NCI-H345 (cell line): ENCODE measurements at regions not wholly inside any gene's neighbourhood (a gene's known extent, or its start where the extent isn't known, plus 50 kb on each side); places are given as distances from the start of the nearest gene placed in this dataset.

ENCODE experiments used
- DNase-seq: peaks from one replicate; lab custom pipeline; 2025; lab: John Stamatoyannopoulos, UW

DNA sequence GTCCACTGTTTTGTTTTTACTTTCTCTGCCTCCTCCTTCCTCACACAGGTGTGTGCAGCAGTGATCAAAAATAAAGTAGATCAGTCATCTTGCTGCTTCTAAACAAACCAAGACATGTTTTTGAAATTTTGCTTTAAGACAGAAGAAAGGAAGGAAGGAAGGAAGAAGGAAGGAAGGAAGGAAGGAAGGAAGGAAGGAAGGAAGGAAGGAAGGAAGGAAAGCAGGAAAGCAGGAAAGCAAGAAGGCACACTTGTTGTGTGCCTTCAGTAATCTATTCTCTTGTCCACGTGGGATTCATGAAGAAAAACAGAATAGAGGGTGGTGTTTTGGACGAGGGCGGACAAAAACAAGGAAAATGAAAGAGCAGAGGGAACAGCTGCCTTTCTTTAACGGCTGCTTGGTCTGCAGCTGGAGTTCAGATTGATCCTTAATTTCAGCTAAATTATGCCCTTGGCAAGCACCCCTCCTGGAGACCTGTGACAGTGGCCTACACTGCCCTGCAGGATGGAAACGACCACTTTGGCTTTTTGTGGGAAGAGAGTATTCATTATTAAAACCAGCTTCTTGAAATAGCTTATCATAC is 188.5 kb upstream of the IRX3 start:
- no peak for DNase-seq

DNA sequence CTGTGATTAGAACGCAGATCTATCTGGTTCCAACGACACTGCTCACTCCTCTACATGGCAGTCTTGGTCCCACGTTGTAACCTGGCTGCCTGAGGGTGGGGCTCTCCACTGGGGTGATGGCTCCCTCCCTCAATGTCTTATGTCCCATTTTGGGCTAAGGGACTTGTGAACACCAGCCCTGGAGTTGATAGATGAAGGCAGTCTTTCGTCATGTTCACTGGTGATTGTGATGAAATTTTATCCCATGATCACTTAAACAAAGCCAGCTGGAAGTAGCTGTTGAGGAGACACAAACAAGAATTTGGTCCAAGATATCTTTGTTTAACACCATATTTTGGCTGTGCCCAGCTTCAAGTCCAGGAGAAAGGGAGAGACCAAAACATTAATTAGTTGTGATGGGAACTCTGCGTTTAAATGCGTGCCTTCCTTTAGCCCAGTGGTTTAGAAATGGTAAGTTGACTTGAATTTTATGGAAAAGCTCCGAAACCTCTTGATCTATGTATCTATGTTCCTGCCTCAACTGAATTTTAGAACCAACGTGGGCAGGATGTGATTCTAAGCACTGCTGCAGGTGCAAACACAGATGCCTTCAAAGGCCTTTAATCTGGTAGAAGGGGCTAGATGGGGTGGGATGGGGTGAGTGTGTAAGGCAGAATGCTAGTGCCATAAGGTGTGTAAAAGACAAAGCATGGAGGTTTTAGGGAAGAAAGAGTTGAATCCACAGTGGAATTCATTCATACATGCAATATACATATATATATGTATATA is 186.8 kb upstream of the IRX3 start:
- no peak for DNase-seq

DNA sequence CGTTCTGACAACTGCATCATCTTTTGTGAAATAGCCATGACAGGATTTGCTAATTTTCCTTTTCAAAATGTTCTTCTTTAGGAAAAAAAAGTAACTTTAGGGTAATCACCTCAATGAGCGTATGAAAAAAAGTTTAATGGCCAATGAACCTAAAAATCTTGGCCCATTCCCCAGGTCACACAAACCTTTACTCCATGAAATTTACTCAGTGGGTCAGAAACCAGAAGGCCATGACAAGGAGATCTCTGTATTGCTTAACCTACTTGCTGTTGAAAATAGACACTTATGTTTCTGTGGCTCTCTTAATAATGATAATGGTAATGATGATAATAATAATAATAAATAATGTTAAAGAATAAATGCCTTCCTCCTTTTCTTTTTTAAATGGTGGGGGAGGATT is 180.8 kb upstream of the IRX3 start:
- no peak for DNase-seq

DNA sequence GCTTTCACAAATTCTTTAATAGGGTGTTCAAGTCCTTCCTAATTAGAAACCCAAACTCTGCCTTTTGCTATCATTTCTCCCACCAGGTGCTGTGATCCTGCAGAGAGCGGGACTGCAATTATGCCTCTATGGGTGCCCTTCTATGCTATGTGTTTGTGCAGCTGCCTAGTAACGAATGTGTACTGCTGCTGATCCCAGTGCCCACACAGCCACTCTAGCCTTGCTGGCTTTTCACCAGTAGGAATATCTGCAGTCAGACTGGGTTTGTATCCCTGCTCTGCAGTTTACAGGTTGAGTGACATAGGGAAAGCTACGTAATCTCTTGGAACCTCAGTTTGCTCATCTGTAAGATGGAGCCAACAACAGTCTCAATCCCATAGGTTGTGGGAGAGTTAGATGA is 179.6 kb upstream of the IRX3 start:
- peak; percentile 43 for DNase-seq

DNA sequence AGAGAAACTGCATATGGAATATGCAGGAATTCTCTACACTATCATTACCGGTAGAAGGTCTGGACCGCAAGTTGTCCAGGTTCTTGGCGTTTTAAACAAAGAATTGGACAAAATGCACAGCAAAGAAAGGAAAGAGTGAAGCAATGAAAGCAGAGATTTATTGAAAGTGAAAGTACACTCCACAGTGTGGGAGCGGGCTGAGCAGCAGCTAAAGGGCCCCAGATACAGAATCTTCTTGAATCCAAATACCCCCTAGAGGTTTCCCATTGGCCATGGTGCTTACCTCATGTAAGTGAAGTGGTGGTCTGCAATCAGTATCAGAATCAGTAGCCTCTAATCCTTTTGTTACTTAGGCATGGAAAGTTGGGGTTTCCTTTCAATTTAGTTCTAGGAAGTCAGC is 178.5 kb upstream of the IRX3 start:
- no peak for DNase-seq

DNA sequence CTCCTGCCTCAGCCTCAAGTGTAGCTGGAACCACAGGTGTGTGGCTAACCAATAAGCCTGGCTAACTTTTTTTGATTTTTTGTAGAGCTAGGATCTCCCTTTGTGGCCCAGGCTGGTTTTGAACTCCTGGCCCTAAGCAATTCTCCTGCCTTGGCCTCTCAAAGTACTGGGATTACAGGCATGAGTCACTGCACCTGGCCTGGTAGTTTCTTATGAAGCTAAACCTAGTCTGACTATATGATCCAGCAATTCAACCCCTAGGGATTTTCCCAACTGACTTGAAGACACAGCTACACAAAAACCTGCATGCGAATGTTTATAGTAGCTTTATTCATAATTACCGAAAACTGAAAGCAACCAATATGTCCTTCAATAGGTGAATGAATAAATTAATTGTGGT is 176.2 kb upstream of the IRX3 start:
- no peak for DNase-seq

DNA sequence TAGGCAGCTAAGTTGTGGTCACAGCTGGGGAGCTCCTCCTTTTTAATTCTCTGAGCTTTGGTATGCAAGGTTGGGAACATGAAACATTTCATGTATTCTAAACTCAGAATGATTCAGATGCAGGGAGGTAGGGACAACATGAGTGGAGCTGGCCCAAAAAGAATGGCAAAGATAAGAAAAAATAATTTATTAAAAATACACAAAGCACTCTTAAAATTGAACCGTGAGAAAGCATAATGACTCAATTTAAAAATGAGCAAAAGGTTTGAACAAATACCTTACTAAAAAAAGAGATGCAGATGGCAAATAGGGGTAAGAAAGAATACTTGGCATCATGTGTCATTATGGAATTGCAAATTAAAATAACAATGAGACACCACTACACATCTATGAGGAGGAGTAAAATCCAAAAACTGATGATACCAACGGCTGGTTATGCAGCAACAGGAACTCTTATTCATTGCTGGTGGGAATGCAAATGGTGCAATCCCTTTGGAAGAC is 175.6 kb upstream of the IRX3 start:
- no peak for DNase-seq

DNA sequence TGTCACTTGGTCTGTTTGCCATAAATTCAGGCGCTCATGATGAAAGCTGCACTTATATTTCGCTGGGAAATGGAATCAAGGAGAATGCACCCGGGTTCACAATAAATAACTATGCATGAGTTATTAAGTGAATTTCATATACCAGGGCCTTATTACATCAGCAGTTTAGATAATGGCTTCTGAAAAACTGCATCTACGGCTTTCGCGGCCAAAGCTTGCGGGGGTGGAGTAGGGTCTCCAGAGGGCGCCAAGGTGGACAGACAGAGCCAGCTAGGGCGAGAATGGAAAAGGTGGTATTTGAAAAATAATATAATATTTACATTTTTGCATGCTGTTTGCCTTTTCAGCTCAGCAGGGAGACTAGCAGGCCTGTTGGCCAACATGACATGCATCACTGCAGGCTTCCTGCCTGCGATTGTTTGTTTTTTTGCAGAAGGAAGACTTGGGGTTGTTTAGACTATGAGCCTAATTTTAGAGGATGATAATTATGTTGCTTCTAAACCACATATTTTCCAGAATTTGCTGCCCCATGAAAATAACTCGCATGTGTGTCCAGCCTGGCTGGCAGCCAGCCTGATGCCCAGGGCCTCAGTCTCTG is 173.8 kb upstream of the IRX3 start:
- DNase-seq, result no peak

DNA sequence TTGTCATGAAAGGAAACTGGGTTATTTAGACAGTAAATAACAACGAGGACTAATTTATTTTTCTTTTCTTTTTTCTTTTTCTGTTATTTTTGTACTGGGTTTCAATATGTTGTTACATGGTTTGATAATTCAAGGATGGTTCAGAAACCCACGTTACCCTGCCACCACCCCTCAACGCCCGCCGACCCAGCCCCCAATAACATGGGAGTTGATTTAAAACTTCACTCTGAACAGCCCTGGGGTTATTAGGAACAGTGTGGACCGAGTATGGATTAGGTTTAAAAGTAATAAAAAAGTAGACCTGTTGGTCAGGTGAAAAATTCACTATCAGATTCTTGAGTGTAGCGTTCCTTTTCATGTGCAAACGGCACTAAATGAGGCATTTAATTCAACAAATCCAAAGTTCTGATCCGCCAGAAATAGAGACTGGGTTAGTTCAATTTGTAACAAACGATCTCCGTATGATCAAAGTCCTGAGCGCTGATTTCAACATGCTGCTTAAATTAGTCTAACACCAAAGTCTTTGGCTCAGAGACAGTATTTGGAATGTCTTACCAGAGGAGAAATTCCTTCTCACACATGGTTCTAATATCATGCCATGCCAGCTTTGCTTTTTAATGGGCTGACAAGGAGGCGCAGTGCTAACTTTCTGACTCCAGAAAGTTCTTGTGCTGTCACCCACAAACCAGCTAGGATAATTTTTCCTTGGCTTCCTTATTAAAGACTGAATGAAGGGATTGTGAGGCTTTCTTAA is 173.1 kb upstream of the IRX3 start:
- no peak for DNase-seq

DNA sequence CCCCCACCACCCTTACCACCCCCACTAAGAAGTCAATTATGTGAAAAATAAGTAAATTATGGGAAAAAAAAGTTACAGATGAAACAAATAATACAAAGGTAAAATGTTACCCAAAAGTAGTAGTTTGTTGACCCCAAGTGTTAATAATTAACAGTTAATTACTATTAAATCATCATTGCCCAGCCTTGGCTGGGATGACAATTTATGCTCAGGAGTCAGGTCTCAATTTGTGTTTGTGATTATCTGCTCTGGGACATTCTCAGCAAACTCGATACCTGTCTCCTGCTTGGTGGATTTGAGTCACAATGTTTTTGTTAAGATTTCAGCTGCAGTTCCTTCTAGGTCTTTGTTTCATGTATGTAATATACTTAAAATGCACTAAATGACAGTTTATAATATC is 172.3 kb upstream of the IRX3 start:
- DNase-seq, result no peak

DNA sequence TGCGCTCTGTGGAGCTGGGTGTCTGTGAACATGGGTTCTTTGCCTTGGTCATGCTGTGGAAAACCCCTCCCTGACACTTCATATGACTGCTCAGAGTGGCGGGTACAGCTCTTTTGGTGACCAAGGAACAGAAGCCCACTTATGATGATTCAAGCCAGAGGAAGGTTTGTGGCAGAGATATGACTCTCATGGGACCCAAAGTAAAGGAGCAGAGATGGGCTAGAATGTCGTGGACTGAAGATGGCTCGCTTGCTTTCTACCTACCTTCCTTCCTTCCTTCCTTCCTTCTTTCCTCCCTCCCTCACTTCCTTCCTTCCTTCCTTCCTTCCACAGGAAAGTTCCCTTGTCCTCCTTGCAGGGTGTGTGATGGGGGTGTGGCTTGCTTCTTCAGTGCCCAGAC is 169.7 kb upstream of the IRX3 start:
- no peak for DNase-seq

DNA sequence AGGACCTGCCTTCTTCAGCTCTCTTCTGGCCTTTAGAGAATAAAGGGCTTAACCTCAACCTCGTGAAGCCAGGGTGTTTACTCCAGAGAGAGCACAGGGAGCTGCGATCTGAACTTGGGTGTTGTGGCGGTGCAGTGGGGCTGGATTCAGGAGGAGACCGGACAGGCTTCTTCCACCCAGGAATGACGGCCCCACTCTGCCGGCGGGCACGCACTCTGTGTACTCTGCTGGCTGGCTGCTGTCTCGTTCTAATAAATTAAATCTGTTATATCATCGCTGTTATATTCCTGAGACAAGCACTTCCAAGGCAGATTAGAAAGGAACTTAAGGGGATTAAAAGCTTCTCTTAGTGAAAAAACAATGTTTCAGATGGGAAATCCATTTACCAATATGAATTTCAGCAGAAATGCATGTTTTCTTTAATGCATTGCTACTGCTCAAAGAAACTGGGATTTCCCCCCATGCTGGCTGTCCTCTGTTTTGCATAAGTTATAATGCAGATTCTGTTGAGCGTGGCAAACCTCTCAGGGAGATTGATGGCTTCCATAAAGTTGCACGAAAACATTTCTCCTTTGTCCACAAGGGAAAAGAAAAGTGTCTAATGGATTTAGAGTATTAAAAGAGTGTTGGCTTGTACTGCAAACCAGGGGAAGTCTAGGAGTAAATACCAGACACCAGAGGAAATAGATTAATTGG is 168.6 kb upstream of the IRX3 start:
- DNase-seq, result no peak

DNA sequence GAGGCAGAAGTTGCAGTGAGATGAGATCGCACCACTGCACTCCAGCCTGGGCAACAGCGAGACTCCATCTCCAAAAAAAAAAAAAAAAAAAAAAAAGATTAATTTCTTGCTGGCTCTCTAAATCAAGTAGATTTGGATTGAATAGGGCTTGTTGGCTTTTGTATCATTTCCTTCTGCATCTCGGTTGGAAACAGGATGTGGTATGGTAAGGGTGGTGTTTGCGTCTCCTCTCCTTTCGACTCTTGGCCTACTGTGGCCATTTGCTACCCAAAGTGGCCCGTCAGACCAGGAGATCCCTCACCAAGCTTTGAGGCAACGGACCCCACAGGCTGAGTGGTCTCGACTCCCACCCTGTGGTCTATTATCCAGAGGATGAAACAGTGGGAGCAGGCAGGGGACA is 168.0 kb upstream of the IRX3 start:
- DNase-seq, result no peak

DNA sequence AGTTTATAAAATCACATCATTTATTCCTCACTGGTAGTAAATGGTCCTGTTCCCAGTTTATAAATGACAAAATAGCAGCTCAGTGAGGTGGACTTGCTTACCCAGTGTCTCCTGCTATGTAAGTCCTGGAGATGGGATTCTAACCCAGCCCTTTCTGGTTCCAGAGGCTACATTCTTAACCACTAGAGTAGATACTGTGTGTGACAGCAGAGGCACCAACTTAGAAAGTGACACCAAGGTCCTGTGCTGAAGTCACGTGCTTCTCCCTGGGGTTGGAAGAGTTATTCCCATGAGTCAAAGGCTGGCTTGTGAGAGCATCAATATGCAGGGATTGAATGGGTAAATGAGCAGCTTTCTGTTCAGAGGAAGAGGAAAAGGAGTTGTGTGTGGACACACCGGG is 167.3 kb upstream of the IRX3 start:
- no peak for DNase-seq

DNA sequence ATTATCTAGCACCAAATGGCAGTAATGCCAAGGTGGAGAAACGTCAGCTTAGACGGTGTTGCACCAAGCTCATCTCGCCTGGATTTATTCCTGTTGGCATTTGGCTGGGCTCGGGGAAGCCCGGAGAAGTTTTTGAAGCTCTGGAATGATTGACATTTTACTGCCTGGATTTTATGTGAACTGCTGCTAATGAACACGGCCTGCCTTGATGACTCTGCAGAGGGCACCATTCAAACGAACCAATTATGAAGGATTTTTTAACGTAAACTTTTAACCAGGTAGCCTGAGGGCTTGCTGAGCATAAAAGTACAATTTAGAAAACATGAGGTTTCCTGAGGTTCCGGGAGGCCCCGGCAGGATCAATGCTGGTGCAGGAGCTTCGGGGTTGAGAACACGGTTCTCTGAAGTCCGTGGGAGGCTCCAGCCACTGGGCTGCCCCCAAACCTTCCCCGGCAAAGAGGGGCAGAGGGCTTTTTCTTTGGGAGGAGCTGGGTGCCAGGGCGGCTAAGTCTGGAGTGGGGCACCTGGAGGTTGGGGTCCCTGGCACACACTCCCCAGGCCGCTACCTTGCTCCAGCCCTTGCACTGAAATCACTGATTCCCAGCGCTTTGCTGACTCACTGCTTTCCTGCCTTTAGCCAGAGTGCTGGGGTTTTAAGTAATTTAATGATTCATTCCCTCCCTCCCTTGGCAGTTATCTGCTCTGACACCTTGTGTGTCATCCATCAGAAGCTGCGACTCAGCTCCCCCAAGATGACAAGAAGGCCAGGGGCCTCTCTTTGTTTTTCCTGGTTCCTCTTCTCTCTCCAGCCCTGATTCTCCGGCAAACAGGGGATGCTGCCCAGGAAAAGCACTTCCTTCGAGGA is 161.2 kb upstream of the IRX3 start:
- DNase-seq, result no peak

DNA sequence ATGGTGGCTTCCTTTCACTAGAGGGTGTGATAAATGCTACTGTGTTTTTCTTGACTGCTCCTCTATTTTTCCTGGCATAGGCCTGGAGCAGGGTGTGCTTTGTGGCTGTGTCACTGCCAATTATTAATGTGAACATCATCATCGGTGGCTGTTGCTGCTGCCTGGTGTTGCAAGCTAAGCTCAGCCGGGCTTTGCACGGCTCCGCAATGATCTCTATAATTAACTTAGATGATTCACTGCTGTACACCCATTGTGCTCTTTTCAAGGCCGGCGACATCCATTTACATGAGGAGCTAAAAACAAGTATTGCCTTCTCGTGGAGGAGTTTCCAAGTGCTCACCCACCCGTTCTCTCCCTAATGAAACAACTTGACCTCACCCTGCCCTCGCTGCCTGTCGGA is 160.1 kb upstream of the IRX3 start:
- no peak for DNase-seq

DNA sequence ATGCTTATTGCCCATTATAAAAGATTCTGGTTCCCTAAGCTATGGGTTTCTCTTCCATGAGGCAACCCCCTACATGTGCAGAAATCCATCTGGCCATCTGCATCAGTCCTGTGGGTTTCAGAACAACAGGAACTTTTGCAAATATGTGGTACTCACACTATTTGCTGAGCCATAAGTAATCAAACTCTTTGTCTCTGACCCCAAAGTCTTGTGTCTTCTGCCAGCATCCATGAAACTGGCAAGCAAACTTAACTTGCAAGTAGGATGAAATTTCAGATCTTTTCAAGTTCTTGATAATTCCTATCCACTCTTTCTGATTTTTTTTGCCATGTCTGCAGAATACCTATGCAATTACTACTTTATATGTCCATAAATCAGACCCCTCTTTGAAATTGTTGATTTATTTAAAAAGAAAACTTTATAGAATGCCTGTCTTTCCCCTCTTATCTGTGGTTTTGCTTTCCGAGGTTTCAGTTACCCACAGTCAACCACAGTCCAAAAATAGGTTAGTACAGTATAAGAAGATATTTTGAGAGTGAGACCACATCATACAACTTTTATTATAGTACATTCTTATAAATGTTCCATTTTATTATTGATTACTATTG is 158.4 kb upstream of the IRX3 start:
- no peak for DNase-seq

DNA sequence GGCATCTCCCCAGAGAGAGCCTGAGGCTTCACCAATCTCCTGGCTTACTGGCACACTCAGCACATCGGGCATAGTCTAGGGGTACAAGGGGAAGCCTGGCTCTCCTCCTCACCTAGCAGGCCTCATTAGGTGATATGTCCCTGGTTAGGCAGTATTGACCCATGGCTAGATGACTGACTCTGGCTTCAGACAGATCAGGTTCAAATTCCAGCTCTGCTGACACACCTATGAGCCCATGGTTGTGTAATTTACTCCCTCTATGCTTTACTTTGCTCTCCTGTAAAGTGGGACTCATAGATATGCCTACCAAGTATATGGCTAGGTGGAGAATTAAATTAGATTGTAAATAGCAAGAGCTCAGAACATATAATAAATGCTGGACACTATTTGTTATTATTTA is 157.3 kb upstream of the IRX3 start:
- no peak for DNase-seq

DNA sequence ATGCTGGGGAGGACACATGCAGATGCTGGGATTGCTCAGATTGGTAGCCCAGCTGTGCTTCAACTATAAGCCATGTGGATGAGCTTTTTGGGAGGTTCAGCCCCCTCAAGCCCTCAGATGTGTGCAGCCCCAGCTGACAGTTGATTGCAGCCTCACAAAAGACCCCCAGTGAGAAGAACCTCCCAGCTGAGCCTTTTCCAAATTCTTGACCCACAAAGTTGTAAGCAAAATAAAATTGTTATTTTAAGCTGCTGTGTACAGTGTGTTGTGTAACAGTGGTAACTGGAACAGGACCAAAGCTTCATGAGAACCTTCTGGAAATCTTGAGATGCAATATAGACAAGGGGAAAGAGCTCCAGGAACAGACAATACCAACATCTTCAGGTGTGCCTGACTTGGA is 156.8 kb upstream of the IRX3 start:
- no peak for DNase-seq

DNA sequence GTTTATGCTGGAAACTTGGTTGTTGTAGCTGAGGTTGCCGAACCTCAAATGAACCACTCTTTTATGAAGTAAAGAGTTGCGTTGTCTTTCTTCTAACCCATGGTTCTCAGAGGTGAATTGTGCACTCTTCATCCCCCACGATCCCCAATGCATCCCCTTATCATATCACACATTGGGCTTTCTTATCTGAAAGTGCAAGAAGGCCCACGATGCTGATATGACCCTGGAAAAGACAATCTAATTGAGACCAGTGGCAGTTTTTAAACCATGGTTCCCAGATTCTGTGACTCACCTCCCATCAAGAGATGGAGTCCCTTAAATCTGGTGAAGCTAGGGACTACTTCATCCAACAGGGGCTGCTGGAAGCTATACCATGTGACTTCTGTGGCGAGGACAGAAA is 156.3 kb upstream of the IRX3 start:
- no peak for DNase-seq

DNA sequence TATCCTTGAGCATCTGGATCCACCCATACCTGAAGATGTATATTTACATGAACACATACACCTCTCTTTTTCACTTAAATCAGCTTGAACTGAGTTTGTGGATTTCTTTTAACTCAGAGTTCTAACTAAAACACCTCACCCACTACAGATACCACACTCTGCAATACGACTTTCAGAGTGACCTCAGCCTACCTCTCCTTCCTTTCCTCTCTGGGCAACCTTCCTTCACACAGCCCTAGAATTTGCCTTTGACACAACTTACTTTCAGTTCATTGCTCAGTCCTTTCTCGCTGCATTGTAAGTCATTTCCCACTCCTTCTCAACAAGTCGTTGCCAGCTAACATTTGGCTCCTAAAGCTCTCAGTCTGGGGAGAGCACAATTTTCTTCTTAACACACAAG is 151.9 kb upstream of the IRX3 start:
- DNase-seq, result no peak
